ENCODE measurements at regions not wholly inside any gene's neighbourhood (a gene's known extent, or its start where the extent isn't known, plus 50 kb on each side); places are given as distances from the start of the nearest gene placed in this dataset.

GRCh38 chr2:51151490-51152140 is 119.7 kb upstream of the NRXN1 start:
- no peak for ATAC-seq
- Mint-ChIP-seq H3K27ac (no peak overlapping the region), H3K9me3 (peaks cover 4% of the 10 kb centered on the region), H3K4me1 (no peaks in the 10 kb centered on the region), H3K36me3 (no peaks in the 10 kb centered on the region), H3K4me3 (no peak overlapping the region)
- no peak for DNase-seq (ENCODE audit: low spot score in 2 of 2)

DNA sequence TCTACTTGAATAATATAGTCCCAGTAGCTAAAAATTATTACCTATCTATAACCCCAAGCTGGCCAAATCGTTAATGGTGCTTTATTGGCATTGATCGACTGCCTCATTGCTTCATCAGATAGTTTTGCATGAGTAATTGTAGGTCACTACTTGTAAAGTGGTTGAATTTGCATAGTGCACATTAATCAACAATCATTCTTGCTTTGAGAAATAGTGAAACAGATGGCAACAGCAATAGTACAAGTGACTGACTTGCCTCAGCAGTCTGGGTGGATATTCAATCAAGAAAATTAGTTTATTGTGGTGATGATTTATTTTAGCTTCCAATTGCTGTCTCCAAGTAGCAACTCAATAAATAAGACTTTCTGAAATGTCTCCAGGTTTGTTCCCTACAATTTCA is 117.8 kb upstream of the NRXN1 start:
- DNase-seq (ENCODE audit: low spot score in 2 of 2), result no peak
- H3K9me3 Mint-ChIP-seq, result peaks cover 4% of the 10 kb centered on the region
- no peaks in the 10 kb centered on the region for H3K36me3 Mint-ChIP-seq
- no peaks in the 10 kb centered on the region for H3K4me1 Mint-ChIP-seq
- no peak for ATAC-seq
- H3K4me3 Mint-ChIP-seq, result no peak overlapping the region
- no peak overlapping the region for H3K27ac Mint-ChIP-seq

DNA sequence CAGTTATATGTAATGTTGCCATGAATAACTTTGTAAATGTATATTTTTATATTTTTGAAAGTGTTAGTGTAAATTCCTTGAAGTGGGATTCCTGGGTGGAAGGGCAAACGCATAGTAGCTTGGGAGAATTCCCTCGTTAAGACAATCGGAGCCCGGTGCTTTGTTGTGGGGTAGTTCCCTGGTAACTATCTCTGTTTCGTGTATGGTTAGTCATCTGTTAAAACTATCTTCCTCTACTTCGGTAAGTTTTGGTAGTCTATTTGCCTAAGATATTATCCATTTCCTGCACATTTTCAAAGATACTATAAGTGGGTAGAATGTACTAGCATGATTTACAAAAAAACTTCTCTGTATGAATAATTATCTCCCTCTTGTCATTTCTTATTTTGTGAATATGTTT is 113.8 kb upstream of the NRXN1 start:
- H3K9me3 Mint-ChIP-seq, result peaks cover 11% of the 10 kb centered on the region
- H3K36me3 Mint-ChIP-seq, result no peaks in the 10 kb centered on the region
- no peak overlapping the region for H3K4me3 Mint-ChIP-seq
- ATAC-seq (no peak), DNase-seq (ENCODE audit: low spot score in 2 of 2) (no peak)
- no peak overlapping the region for H3K27ac Mint-ChIP-seq
- H3K4me1 Mint-ChIP-seq, result no peaks in the 10 kb centered on the region

- no peak for ATAC-seq
- no peak overlapping the region for H3K27ac Mint-ChIP-seq
- DNase-seq (ENCODE audit: low spot score in 2 of 2), result no peak
- H3K4me1 Mint-ChIP-seq, result no peaks in the 10 kb centered on the region
- H3K4me3 Mint-ChIP-seq, result no peak overlapping the region
- peaks cover 13% of the 10 kb centered on the region for H3K9me3 Mint-ChIP-seq
- H3K36me3 Mint-ChIP-seq, result no peaks in the 10 kb centered on the region
These were observed 88.9 kb upstream of the NRXN1 start for GRCh38 chr2:51120754-51121280.

DNA sequence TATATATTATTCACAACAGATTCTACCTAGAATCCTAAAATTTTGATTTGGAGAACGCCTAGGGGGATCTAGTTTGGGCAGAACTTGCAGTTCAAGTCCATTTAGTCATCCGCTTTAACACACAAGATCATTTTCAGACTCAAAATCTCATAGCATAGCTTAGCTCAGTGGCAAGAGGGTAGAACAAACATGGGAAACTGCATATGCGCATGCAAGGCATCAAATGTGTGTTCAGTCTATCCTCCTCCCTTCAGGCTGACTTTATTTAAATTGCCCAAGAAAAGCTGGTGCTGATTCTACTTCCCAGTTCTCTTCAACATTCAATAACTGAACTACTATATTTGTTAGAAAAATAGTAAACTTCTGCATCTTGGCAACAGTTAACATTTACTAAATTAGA is 79.6 kb upstream of the NRXN1 start:
- no peak for DNase-seq (ENCODE audit: low spot score in 2 of 2)
- Mint-ChIP-seq H3K4me3 (no peak overlapping the region), H3K27ac (no peak overlapping the region), H3K9me3 (peaks cover 8% of the 10 kb centered on the region), H3K4me1 (no peaks in the 10 kb centered on the region), H3K36me3 (no peaks in the 10 kb centered on the region)
- ATAC-seq, result no peak

GRCh38 chr2:51108794-51109193 is 76.9 kb upstream of the NRXN1 start:
- Mint-ChIP-seq H3K36me3 (no peaks in the 10 kb centered on the region), H3K4me1 (no peaks in the 10 kb centered on the region), H3K9me3 (peaks cover 8% of the 10 kb centered on the region), H3K27ac (no peak overlapping the region), H3K4me3 (no peak overlapping the region)
- no peak for ATAC-seq
- no peak for DNase-seq (ENCODE audit: low spot score in 2 of 2)

DNA sequence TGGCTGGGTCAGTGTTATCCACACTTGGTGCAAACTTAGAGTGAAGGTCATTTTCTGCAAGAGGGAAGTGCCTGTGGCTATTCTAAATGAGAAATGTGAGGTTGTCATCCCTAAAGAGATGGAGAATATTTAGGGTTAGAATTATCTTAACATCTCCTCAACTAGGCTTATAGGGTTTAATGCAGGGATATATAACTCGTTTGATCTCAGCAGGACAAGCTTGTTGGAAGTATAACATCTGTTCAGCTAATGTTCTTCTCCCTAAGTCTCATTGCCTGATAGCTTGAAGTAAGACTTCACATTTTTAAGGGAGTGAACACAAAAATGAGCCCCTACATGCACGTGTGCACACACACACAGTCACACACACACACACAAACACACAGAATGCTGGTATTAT is 75.9 kb upstream of the NRXN1 start:
- Mint-ChIP-seq H3K9me3 (peaks cover 16% of the 10 kb centered on the region), H3K27ac (no peak overlapping the region), H3K4me1 (no peaks in the 10 kb centered on the region), H3K4me3 (no peak overlapping the region), H3K36me3 (no peaks in the 10 kb centered on the region)
- no peak for DNase-seq (ENCODE audit: low spot score in 2 of 2)
- ATAC-seq, result no peak

GRCh38 chr2:51105811-51106210 is 73.9 kb upstream of the NRXN1 start:
- H3K4me3 Mint-ChIP-seq, result no peak overlapping the region
- no peaks in the 10 kb centered on the region for H3K36me3 Mint-ChIP-seq
- H3K27ac Mint-ChIP-seq, result no peak overlapping the region
- peaks cover 14% of the 10 kb centered on the region for H3K9me3 Mint-ChIP-seq
- H3K4me1 Mint-ChIP-seq, result no peaks in the 10 kb centered on the region
- DNase-seq (ENCODE audit: low spot score in 2 of 2), result no peak
- no peak for ATAC-seq

- Mint-ChIP-seq H3K27ac (no peak overlapping the region), H3K4me1 (no peaks in the 10 kb centered on the region), H3K36me3 (no peaks in the 10 kb centered on the region), H3K9me3 (peaks cover 19% of the 10 kb centered on the region), H3K4me3 (no peak overlapping the region)
- DNase-seq (ENCODE audit: low spot score in 2 of 2), result no peak
- ATAC-seq, result no peak
These were observed 71.3 kb upstream of the NRXN1 start for GRCh38 chr2:51103205-51103604.

DNA sequence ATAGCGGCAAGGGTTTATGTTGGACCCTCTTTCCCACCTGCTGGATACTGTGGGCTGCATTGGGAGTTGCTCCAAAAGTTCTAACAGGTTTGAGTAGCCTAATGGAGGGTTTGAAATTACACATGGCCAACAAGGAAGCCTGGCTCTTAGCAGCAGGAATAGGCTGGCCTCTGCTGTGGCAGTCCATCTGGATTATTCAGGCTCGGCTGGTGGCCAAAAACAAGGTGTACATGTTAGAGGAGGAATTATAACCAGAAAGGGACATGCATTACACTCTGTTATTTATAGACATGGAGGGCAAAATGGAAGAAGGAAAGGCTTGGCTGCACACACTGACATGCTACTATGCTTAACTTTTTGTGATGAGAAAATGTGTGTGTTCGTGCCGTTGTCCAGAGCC is 61.1 kb upstream of the NRXN1 start:
- ATAC-seq (no peak), DNase-seq (ENCODE audit: low spot score in 2 of 2) (no peak)
- H3K4me1 Mint-ChIP-seq, result no peaks in the 10 kb centered on the region
- H3K27ac Mint-ChIP-seq, result no peak overlapping the region
- no peak overlapping the region for H3K4me3 Mint-ChIP-seq
- peaks cover 13% of the 10 kb centered on the region for H3K9me3 Mint-ChIP-seq
- no peaks in the 10 kb centered on the region for H3K36me3 Mint-ChIP-seq

DNA sequence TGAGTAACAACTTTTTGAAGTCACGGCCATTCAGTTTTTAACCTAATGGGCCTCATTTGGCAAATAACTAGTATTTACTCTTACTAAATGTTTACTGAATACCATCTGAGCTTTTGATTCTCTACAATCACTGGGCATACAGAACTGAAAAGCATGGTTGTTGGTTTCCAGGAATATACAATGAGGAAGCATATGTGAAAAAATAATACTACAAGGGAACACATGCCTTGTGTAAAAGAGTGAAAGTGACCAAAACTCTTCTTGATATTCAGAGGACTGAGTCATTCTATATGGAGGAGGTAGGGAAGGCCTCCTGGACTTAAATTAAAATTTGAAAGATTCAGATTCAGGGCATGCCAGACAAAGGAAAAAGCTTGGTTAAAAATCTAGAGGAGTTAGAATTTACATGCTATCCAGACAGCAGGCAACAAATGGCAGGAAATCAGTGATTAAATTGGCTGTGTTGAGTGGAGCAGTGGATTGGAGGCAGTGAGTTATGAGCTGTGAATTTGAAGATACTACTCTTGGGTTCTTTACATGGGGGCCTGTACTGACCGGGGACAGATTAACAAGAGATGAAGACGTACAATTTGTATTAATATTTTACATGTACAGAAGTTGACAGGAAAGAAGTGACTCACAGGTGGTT is 53.6 kb upstream of the NRXN1 start:
- Mint-ChIP-seq H3K4me3 (no peak overlapping the region), H3K36me3 (no peaks in the 10 kb centered on the region), H3K4me1 (no peaks in the 10 kb centered on the region), H3K9me3 (peaks cover 22% of the 10 kb centered on the region), H3K27ac (no peak overlapping the region)
- DNase-seq (ENCODE audit: low spot score in 2 of 2), result no peak
- ATAC-seq, result no peak

DNA sequence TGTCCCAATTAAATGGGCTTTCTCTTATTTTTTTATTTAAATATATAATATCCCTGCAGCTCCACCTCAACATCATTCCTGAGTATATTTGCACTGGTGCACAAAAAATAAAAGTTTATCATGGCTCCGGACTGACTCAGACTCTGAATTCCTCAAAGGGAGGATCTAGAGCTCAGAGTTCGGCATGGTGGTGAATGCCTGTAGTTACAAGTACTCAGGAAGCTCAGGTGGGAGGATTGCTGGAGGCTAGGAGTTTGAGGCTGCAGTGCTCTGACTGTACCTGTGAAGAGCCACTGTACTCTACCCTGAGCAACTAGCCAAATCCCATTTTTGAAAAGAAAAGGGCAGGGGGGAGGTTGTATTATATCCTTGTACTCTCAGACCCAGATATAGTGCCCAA is 52.8 kb upstream of the NRXN1 start:
- Mint-ChIP-seq H3K4me1 (no peaks in the 10 kb centered on the region), H3K36me3 (no peaks in the 10 kb centered on the region), H3K4me3 (no peak overlapping the region), H3K27ac (no peak overlapping the region), H3K9me3 (peaks cover 20% of the 10 kb centered on the region)
- no peak for ATAC-seq
- no peak for DNase-seq (ENCODE audit: low spot score in 2 of 2)

Data from stimulated activated effector memory CD8-positive, alpha-beta T cell treated with anti-CD3 and anti-CD28 coated beads, Interleukin-12 subunit alpha, Interleukin-12 subunit beta, amount 100 ng/mL, for 72 hours (primary cell).